ENCODE measurements at regions not wholly inside any gene's neighbourhood (a gene's known extent, or its start where the extent isn't known, plus 50 kb on each side); places are given as distances from the start of the nearest gene placed in this dataset.

DNA sequence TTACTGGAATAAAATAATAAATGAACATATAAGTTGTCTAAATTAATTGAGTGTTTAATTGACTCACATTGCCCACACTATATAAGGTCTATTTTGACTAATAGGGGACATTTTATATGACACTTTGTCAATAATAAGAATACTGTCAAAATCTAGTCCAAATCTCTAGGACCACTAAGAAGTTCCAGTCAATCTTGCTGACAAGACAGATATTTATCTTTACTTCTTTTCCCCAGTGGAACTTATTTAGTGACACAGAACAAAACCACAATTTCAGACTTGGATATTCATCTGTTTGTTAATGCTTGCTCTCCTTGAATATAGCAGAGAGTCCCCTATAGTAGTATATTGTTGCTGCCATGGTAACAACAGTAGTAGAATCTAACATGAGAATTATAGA, 954.6 kb upstream of the MANEA start:
- TF ChIP-seq, protein P1, sequence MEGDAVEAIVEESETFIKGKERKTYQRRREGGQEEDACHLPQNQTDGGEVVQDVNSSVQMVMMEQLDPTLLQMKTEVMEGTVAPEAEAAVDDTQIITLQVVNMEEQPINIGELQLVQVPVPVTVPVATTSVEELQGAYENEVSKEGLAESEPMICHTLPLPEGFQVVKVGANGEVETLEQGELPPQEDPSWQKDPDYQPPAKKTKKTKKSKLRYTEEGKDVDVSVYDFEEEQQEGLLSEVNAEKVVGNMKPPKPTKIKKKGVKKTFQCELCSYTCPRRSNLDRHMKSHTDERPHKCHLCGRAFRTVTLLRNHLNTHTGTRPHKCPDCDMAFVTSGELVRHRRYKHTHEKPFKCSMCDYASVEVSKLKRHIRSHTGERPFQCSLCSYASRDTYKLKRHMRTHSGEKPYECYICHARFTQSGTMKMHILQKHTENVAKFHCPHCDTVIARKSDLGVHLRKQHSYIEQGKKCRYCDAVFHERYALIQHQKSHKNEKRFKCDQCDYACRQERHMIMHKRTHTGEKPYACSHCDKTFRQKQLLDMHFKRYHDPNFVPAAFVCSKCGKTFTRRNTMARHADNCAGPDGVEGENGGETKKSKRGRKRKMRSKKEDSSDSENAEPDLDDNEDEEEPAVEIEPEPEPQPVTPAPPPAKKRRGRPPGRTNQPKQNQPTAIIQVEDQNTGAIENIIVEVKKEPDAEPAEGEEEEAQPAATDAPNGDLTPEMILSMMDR (IDR thresholded peaks at IDR 0.05; ENCODE audit: low read length, missing control alignments), result no peak
- DNase-seq (ENCODE audit: low read depth), result no peak
- no peak overlapping the region for H3K4me3 ChIP-seq (replicated peaks; ENCODE audit: low read depth, low read length)

GRCh38 chr6:94600636-94601035, 976.7 kb upstream of the MANEA start:
- no peak overlapping the region for H3K4me3 ChIP-seq (replicated peaks; ENCODE audit: low read depth, low read length)
- TF ChIP-seq, protein P1 (IDR thresholded peaks at IDR 0.05; ENCODE audit: low read length, missing control alignments), result no peak

GRCh38 chr6:94597487-94597886, 979.8 kb upstream of the MANEA start:
- TF ChIP-seq, protein P1 (IDR thresholded peaks at IDR 0.05; ENCODE audit: low read length, missing control alignments), result no peak
- no peak for DNase-seq (ENCODE audit: low read depth)
- H3K4me3 ChIP-seq (replicated peaks; ENCODE audit: low read depth, low read length), result no peak overlapping the region

More at GRCh38 chr6:94600636-94601035, 976.7 kb upstream of the MANEA start:
- DNase-seq (ENCODE audit: low read depth), result no peak

DNA sequence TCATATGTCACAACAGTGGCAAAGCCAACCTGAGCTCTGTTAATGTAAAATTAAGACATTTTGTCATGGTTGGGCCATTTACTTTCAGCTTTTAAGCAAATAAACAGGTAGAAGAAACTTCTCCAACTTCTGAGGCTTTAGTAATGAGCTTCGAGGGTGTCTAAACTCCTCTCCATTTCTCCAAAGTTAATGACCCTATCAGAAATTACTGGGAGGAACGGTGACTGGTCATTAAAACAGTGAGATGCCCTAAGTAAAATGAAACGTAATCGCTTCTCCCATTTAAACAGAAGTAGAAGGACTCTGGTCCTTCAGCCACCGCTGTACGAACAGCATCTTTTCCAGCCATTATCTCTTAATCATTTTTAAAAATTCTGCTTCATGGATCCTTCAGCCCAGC, 986.9 kb upstream of the MANEA start:
- no peak for DNase-seq (ENCODE audit: low read depth)
- TF ChIP-seq, protein P1 (IDR thresholded peaks at IDR 0.05; ENCODE audit: low read length, missing control alignments), result no peak

GRCh38 chr6:94588301-94588700, 989.0 kb upstream of the MANEA start:
- TF ChIP-seq, protein P1 (IDR thresholded peaks at IDR 0.05; ENCODE audit: low read length, missing control alignments), result no peak
- no peak overlapping the region for H3K4me3 ChIP-seq (replicated peaks; ENCODE audit: low read depth, low read length)
- DNase-seq (ENCODE audit: low read depth), result no peak

More for the DNA sequence above, 986.9 kb upstream of the MANEA start:
- no peak overlapping the region for H3K4me3 ChIP-seq (replicated peaks; ENCODE audit: low read depth, low read length)

- no peak overlapping the region for H3K4me3 ChIP-seq (replicated peaks; ENCODE audit: low read depth, low read length)
- no peak for DNase-seq (ENCODE audit: low read depth)
- TF ChIP-seq, protein P1 (IDR thresholded peaks at IDR 0.05; ENCODE audit: low read length, missing control alignments), result no peak
Measured at GRCh38 chr6:94584211-94584610, 993.1 kb upstream of the MANEA start.

- H3K4me3 ChIP-seq (replicated peaks; ENCODE audit: low read depth, low read length), result no peak overlapping the region
- DNase-seq (ENCODE audit: low read depth), result no peak
- TF ChIP-seq, protein P1 (IDR thresholded peaks at IDR 0.05; ENCODE audit: low read length, missing control alignments), result no peak
Measured at GRCh38 chr6:94570581-94570980, 1006.8 kb upstream of the MANEA start.

Data from fibroblast of pulmonary artery (primary cell).